ENCODE measurements at regions not wholly inside any gene's neighbourhood (a gene's known extent, or its start where the extent isn't known, plus 50 kb on each side); places are given as distances from the start of the nearest gene placed in this dataset.

- no peaks in the 10 kb centered on the region for H3K36me3 ChIP-seq (ENCODE audit: control insufficient read depth, insufficient read depth, low read length)
- no peak overlapping the region for H3K4me3 ChIP-seq (ENCODE audit: low read length)
- no peaks in the 10 kb centered on the region for H3K27me3 ChIP-seq (ENCODE audit: control insufficient read depth, insufficient read depth, low read length)
- H3K9ac ChIP-seq (ENCODE audit: low read length) = no peak overlapping the region
- no peaks in the 10 kb centered on the region for H3K9me3 ChIP-seq (ENCODE audit: control insufficient read depth, low read length)
- no peaks in the 10 kb centered on the region for H3K4me1 ChIP-seq (ENCODE audit: control insufficient read depth, insufficient read depth, low read length)
These were observed 86.5 kb upstream of the PRR23E start for GRCh38 chr3:127106456-127106855.

- H3K4me1 ChIP-seq (ENCODE audit: control insufficient read depth, insufficient read depth, low read length) = no peaks in the 10 kb centered on the region
- H3K9ac ChIP-seq (ENCODE audit: low read length) = no peak overlapping the region
- no peaks in the 10 kb centered on the region for H3K27me3 ChIP-seq (ENCODE audit: control insufficient read depth, insufficient read depth, low read length)
- H3K9me3 ChIP-seq (ENCODE audit: control insufficient read depth, low read length) = no peaks in the 10 kb centered on the region
- no peaks in the 10 kb centered on the region for H3K36me3 ChIP-seq (ENCODE audit: control insufficient read depth, insufficient read depth, low read length)
- H3K4me3 ChIP-seq (ENCODE audit: low read length) = no peak overlapping the region
These were observed 85.9 kb upstream of the PRR23E start for GRCh38 chr3:127107002-127107401.

GRCh38 chr3:127107491-127108375, 85.2 kb upstream of the PRR23E start:
- no peaks in the 10 kb centered on the region for H3K9me3 ChIP-seq (ENCODE audit: control insufficient read depth, low read length)

GRCh38 chr3:127108796-127109195, 84.1 kb upstream of the PRR23E start:
- H3K4me3 ChIP-seq (ENCODE audit: low read length) = no peak overlapping the region
- no peaks in the 10 kb centered on the region for H3K36me3 ChIP-seq (ENCODE audit: control insufficient read depth, insufficient read depth, low read length)
- H3K27me3 ChIP-seq (ENCODE audit: control insufficient read depth, insufficient read depth, low read length) = no peaks in the 10 kb centered on the region
- no peak overlapping the region for H3K9ac ChIP-seq (ENCODE audit: low read length)
- no peaks in the 10 kb centered on the region for H3K4me1 ChIP-seq (ENCODE audit: control insufficient read depth, insufficient read depth, low read length)
- no peaks in the 10 kb centered on the region for H3K9me3 ChIP-seq (ENCODE audit: control insufficient read depth, low read length)

More at GRCh38 chr3:127107491-127108375, 85.2 kb upstream of the PRR23E start:
- Histone ChIP-seq H3K36me3 (ENCODE audit: control insufficient read depth, insufficient read depth, low read length) (no peaks in the 10 kb centered on the region), H3K4me1 (ENCODE audit: control insufficient read depth, insufficient read depth, low read length) (no peaks in the 10 kb centered on the region), H3K4me3 (ENCODE audit: low read length) (no peak overlapping the region), H3K27me3 (ENCODE audit: control insufficient read depth, insufficient read depth, low read length) (no peaks in the 10 kb centered on the region), H3K9ac (ENCODE audit: low read length) (no peak overlapping the region)

GRCh38 chr3:127110982-127111693, 81.8 kb upstream of the PRR23E start:
- Histone ChIP-seq H3K9ac (ENCODE audit: low read length) (no peak overlapping the region), H3K4me3 (ENCODE audit: low read length) (no peak overlapping the region), H3K4me1 (ENCODE audit: control insufficient read depth, insufficient read depth, low read length) (no peaks in the 10 kb centered on the region), H3K9me3 (ENCODE audit: control insufficient read depth, low read length) (no peaks in the 10 kb centered on the region), H3K36me3 (ENCODE audit: control insufficient read depth, insufficient read depth, low read length) (no peaks in the 10 kb centered on the region), H3K27me3 (ENCODE audit: control insufficient read depth, insufficient read depth, low read length) (no peaks in the 10 kb centered on the region)

GRCh38 chr3:127112796-127113570, 79.9 kb upstream of the PRR23E start:
- no peaks in the 10 kb centered on the region for H3K9me3 ChIP-seq (ENCODE audit: control insufficient read depth, low read length)
- H3K4me1 ChIP-seq (ENCODE audit: control insufficient read depth, insufficient read depth, low read length) = no peaks in the 10 kb centered on the region
- no peak overlapping the region for H3K9ac ChIP-seq (ENCODE audit: low read length)
- no peaks in the 10 kb centered on the region for H3K36me3 ChIP-seq (ENCODE audit: control insufficient read depth, insufficient read depth, low read length)
- H3K4me3 ChIP-seq (ENCODE audit: low read length) = no peak overlapping the region
- no peaks in the 10 kb centered on the region for H3K27me3 ChIP-seq (ENCODE audit: control insufficient read depth, insufficient read depth, low read length)

GRCh38 chr3:127113571-127113891, 79.4 kb upstream of the PRR23E start:
- no peak overlapping the region for H3K9ac ChIP-seq (ENCODE audit: low read length)
- no peaks in the 10 kb centered on the region for H3K36me3 ChIP-seq (ENCODE audit: control insufficient read depth, insufficient read depth, low read length)
- H3K4me1 ChIP-seq (ENCODE audit: control insufficient read depth, insufficient read depth, low read length) = no peaks in the 10 kb centered on the region
- no peaks in the 10 kb centered on the region for H3K27me3 ChIP-seq (ENCODE audit: control insufficient read depth, insufficient read depth, low read length)
- H3K9me3 ChIP-seq (ENCODE audit: control insufficient read depth, low read length) = no peaks in the 10 kb centered on the region
- H3K4me3 ChIP-seq (ENCODE audit: low read length) = no peak overlapping the region

GRCh38 chr3:127114337-127115070, 78.4 kb upstream of the PRR23E start:
- Histone ChIP-seq H3K9me3 (ENCODE audit: control insufficient read depth, low read length) (no peaks in the 10 kb centered on the region), H3K27me3 (ENCODE audit: control insufficient read depth, insufficient read depth, low read length) (no peaks in the 10 kb centered on the region), H3K9ac (ENCODE audit: low read length) (no peak overlapping the region), H3K4me1 (ENCODE audit: control insufficient read depth, insufficient read depth, low read length) (no peaks in the 10 kb centered on the region), H3K36me3 (ENCODE audit: control insufficient read depth, insufficient read depth, low read length) (no peaks in the 10 kb centered on the region), H3K4me3 (ENCODE audit: low read length) (no peak overlapping the region)

GRCh38 chr3:127115691-127116351, 77.1 kb upstream of the PRR23E start:
- H3K27me3 ChIP-seq (ENCODE audit: control insufficient read depth, insufficient read depth, low read length) = no peaks in the 10 kb centered on the region
- no peak overlapping the region for H3K9ac ChIP-seq (ENCODE audit: low read length)
- H3K4me3 ChIP-seq (ENCODE audit: low read length) = no peak overlapping the region
- H3K4me1 ChIP-seq (ENCODE audit: control insufficient read depth, insufficient read depth, low read length) = no peaks in the 10 kb centered on the region
- H3K9me3 ChIP-seq (ENCODE audit: control insufficient read depth, low read length) = no peaks in the 10 kb centered on the region
- H3K36me3 ChIP-seq (ENCODE audit: control insufficient read depth, insufficient read depth, low read length) = no peaks in the 10 kb centered on the region

GRCh38 chr3:127118366-127118765, 74.6 kb upstream of the PRR23E start:
- H3K27me3 ChIP-seq (ENCODE audit: control insufficient read depth, insufficient read depth, low read length) = peaks cover 3% of the 10 kb centered on the region
- no peaks in the 10 kb centered on the region for H3K9me3 ChIP-seq (ENCODE audit: control insufficient read depth, low read length)
- H3K4me1 ChIP-seq (ENCODE audit: control insufficient read depth, insufficient read depth, low read length) = no peaks in the 10 kb centered on the region
- no peak overlapping the region for H3K4me3 ChIP-seq (ENCODE audit: low read length)
- H3K36me3 ChIP-seq (ENCODE audit: control insufficient read depth, insufficient read depth, low read length) = no peaks in the 10 kb centered on the region
- H3K9ac ChIP-seq (ENCODE audit: low read length) = no peak overlapping the region

GRCh38 chr3:127119693-127120464, 73.1 kb upstream of the PRR23E start:
- Histone ChIP-seq H3K4me3 (ENCODE audit: low read length) (no peak overlapping the region), H3K9me3 (ENCODE audit: control insufficient read depth, low read length) (no peaks in the 10 kb centered on the region), H3K4me1 (ENCODE audit: control insufficient read depth, insufficient read depth, low read length) (no peaks in the 10 kb centered on the region), H3K27me3 (ENCODE audit: control insufficient read depth, insufficient read depth, low read length) (peaks cover 8% of the 10 kb centered on the region), H3K9ac (ENCODE audit: low read length) (no peak overlapping the region), H3K36me3 (ENCODE audit: control insufficient read depth, insufficient read depth, low read length) (no peaks in the 10 kb centered on the region)
